ENCODE measurements at regions not wholly inside any gene's neighbourhood (a gene's known extent, or its start where the extent isn't known, plus 50 kb on each side); places are given as distances from the start of the nearest gene placed in this dataset.

GRCh38 chr3:1752205-1752604, 346.5 kb upstream of the CNTN4 start:
- Mint-ChIP-seq H3K27me3 (no peaks in the 10 kb centered on the region), H3K36me3 (no peaks in the 10 kb centered on the region), H3K9me3 (peaks cover 20% of the 10 kb centered on the region), H3K4me1 (ENCODE audit: low read depth in 2 of 2) (no peaks in the 10 kb centered on the region), H3K27ac (no peak overlapping the region), H3K4me3 (no peak overlapping the region)
- ATAC-seq, result no peak
- no peak for DNase-seq (ENCODE audit: low spot score)

- ATAC-seq, result no peak
- Mint-ChIP-seq H3K27me3 (no peaks in the 10 kb centered on the region), H3K4me3 (no peak overlapping the region), H3K36me3 (no peaks in the 10 kb centered on the region), H3K9me3 (peaks cover 11% of the 10 kb centered on the region), H3K27ac (no peak overlapping the region), H3K4me1 (ENCODE audit: low read depth in 2 of 2) (no peaks in the 10 kb centered on the region)
- no peak for DNase-seq (ENCODE audit: low spot score)
These were observed 332.3 kb upstream of the CNTN4 start for GRCh38 chr3:1766384-1766783.

- no peak for DNase-seq (ENCODE audit: low spot score)
- H3K4me1 Mint-ChIP-seq (ENCODE audit: low read depth in 2 of 2), result no peaks in the 10 kb centered on the region
- H3K36me3 Mint-ChIP-seq, result no peaks in the 10 kb centered on the region
- H3K9me3 Mint-ChIP-seq, result peaks cover 22% of the 10 kb centered on the region
- no peak overlapping the region for H3K4me3 Mint-ChIP-seq
- no peak overlapping the region for H3K27ac Mint-ChIP-seq
- no peak for ATAC-seq
- no peaks in the 10 kb centered on the region for H3K27me3 Mint-ChIP-seq
These were observed 325.0 kb upstream of the CNTN4 start for GRCh38 chr3:1773679-1774078.

GRCh38 chr3:1774597-1774996, 324.1 kb upstream of the CNTN4 start:
- Mint-ChIP-seq H3K4me1 (ENCODE audit: low read depth in 2 of 2) (no peaks in the 10 kb centered on the region), H3K27ac (no peak overlapping the region), H3K36me3 (no peaks in the 10 kb centered on the region), H3K27me3 (no peaks in the 10 kb centered on the region), H3K4me3 (no peak overlapping the region), H3K9me3 (peaks cover 23% of the 10 kb centered on the region)
- DNase-seq (ENCODE audit: low spot score) (no peak), ATAC-seq (no peak)

GRCh38 chr3:1775321-1775720, 323.3 kb upstream of the CNTN4 start:
- no peak for ATAC-seq
- H3K27ac Mint-ChIP-seq, result no peak overlapping the region
- H3K9me3 Mint-ChIP-seq, result peaks cover 22% of the 10 kb centered on the region
- H3K4me3 Mint-ChIP-seq, result no peak overlapping the region
- DNase-seq (ENCODE audit: low spot score), result no peak
- no peaks in the 10 kb centered on the region for H3K4me1 Mint-ChIP-seq (ENCODE audit: low read depth in 2 of 2)
- H3K27me3 Mint-ChIP-seq, result no peaks in the 10 kb centered on the region
- no peaks in the 10 kb centered on the region for H3K36me3 Mint-ChIP-seq

- no peaks in the 10 kb centered on the region for H3K36me3 Mint-ChIP-seq
- DNase-seq (ENCODE audit: low spot score), result no peak
- H3K4me1 Mint-ChIP-seq (ENCODE audit: low read depth in 2 of 2), result no peaks in the 10 kb centered on the region
- peaks cover 18% of the 10 kb centered on the region for H3K9me3 Mint-ChIP-seq
- H3K27ac Mint-ChIP-seq, result no peak overlapping the region
- no peaks in the 10 kb centered on the region for H3K27me3 Mint-ChIP-seq
- H3K4me3 Mint-ChIP-seq, result no peak overlapping the region
- no peak for ATAC-seq
These were observed 314.7 kb upstream of the CNTN4 start for GRCh38 chr3:1783995-1784394.

GRCh38 chr3:1787094-1787493, 311.6 kb upstream of the CNTN4 start:
- no peaks in the 10 kb centered on the region for H3K36me3 Mint-ChIP-seq
- ATAC-seq, result no peak

GRCh38 chr3:1792466-1792865, 306.2 kb upstream of the CNTN4 start:
- Mint-ChIP-seq H3K36me3 (no peaks in the 10 kb centered on the region), H3K27me3 (no peaks in the 10 kb centered on the region), H3K27ac (no peak overlapping the region), H3K9me3 (peaks cover 9% of the 10 kb centered on the region), H3K4me1 (ENCODE audit: low read depth in 2 of 2) (no peaks in the 10 kb centered on the region), H3K4me3 (no peak overlapping the region)
- no peak for ATAC-seq
- no peak for DNase-seq (ENCODE audit: low spot score)

More at GRCh38 chr3:1787094-1787493, 311.6 kb upstream of the CNTN4 start:
- Mint-ChIP-seq H3K27me3 (no peaks in the 10 kb centered on the region), H3K9me3 (peaks cover 22% of the 10 kb centered on the region), H3K27ac (no peak overlapping the region), H3K4me3 (no peak overlapping the region), H3K4me1 (ENCODE audit: low read depth in 2 of 2) (no peaks in the 10 kb centered on the region)
- DNase-seq (ENCODE audit: low spot score), result no peak

- H3K36me3 Mint-ChIP-seq, result no peaks in the 10 kb centered on the region
- ATAC-seq, result no peak
- no peak overlapping the region for H3K4me3 Mint-ChIP-seq
- H3K4me1 Mint-ChIP-seq (ENCODE audit: low read depth in 2 of 2), result no peaks in the 10 kb centered on the region
- H3K9me3 Mint-ChIP-seq, result peaks cover under 1% of the 10 kb centered on the region
- no peak for DNase-seq (ENCODE audit: low spot score)
- H3K27me3 Mint-ChIP-seq, result no peaks in the 10 kb centered on the region
- no peak overlapping the region for H3K27ac Mint-ChIP-seq
These were observed 299.8 kb upstream of the CNTN4 start for GRCh38 chr3:1798711-1799405.

- Mint-ChIP-seq H3K27ac (no peak overlapping the region), H3K4me1 (ENCODE audit: low read depth in 2 of 2) (no peaks in the 10 kb centered on the region), H3K4me3 (no peak overlapping the region), H3K27me3 (no peaks in the 10 kb centered on the region), H3K36me3 (peaks cover 6% of the 10 kb centered on the region), H3K9me3 (peaks cover 13% of the 10 kb centered on the region)
- DNase-seq (ENCODE audit: low spot score) (no peak), ATAC-seq (no peak)
These were observed 293.3 kb upstream of the CNTN4 start for GRCh38 chr3:1805331-1805730.

- H3K36me3 Mint-ChIP-seq, result peaks cover 6% of the 10 kb centered on the region
- H3K4me3 Mint-ChIP-seq, result no peak overlapping the region
- no peak for ATAC-seq
- H3K27ac Mint-ChIP-seq, result no peak overlapping the region
- peaks cover 13% of the 10 kb centered on the region for H3K9me3 Mint-ChIP-seq
- no peak for DNase-seq (ENCODE audit: low spot score)
- no peaks in the 10 kb centered on the region for H3K27me3 Mint-ChIP-seq
- H3K4me1 Mint-ChIP-seq (ENCODE audit: low read depth in 2 of 2), result no peaks in the 10 kb centered on the region
These were observed 290.1 kb upstream of the CNTN4 start for GRCh38 chr3:1808590-1808989.

- Mint-ChIP-seq H3K27ac (no peak overlapping the region), H3K4me1 (ENCODE audit: low read depth in 2 of 2) (no peaks in the 10 kb centered on the region), H3K36me3 (no peaks in the 10 kb centered on the region), H3K9me3 (peaks cover 21% of the 10 kb centered on the region), H3K4me3 (no peak overlapping the region), H3K27me3 (no peaks in the 10 kb centered on the region)
- DNase-seq (ENCODE audit: low spot score) (no peak), ATAC-seq (no peak)
These were observed 274.8 kb upstream of the CNTN4 start for GRCh38 chr3:1823867-1824266.

- H3K4me1 Mint-ChIP-seq (ENCODE audit: low read depth in 2 of 2), result no peaks in the 10 kb centered on the region
- H3K27ac Mint-ChIP-seq, result no peak overlapping the region
- H3K36me3 Mint-ChIP-seq, result no peaks in the 10 kb centered on the region
- peaks cover 21% of the 10 kb centered on the region for H3K9me3 Mint-ChIP-seq
- no peak overlapping the region for H3K4me3 Mint-ChIP-seq
- no peaks in the 10 kb centered on the region for H3K27me3 Mint-ChIP-seq
- no peak for DNase-seq (ENCODE audit: low spot score)
- ATAC-seq, result no peak
These were observed 274.3 kb upstream of the CNTN4 start for GRCh38 chr3:1824359-1824758.

- no peak overlapping the region for H3K27ac Mint-ChIP-seq
- no peak for DNase-seq (ENCODE audit: low spot score)
- no peaks in the 10 kb centered on the region for H3K4me1 Mint-ChIP-seq (ENCODE audit: low read depth in 2 of 2)
- H3K36me3 Mint-ChIP-seq, result no peaks in the 10 kb centered on the region
- ATAC-seq, result no peak
- H3K9me3 Mint-ChIP-seq, result peaks cover 13% of the 10 kb centered on the region
- no peaks in the 10 kb centered on the region for H3K27me3 Mint-ChIP-seq
- H3K4me3 Mint-ChIP-seq, result no peak overlapping the region
These were observed 270.1 kb upstream of the CNTN4 start for GRCh38 chr3:1828519-1828918.

- ATAC-seq, result no peak
- H3K9me3 Mint-ChIP-seq, result peaks cover 12% of the 10 kb centered on the region
- no peaks in the 10 kb centered on the region for H3K36me3 Mint-ChIP-seq
- no peaks in the 10 kb centered on the region for H3K4me1 Mint-ChIP-seq (ENCODE audit: low read depth in 2 of 2)
- no peak for DNase-seq (ENCODE audit: low spot score)
- no peaks in the 10 kb centered on the region for H3K27me3 Mint-ChIP-seq
- no peak overlapping the region for H3K4me3 Mint-ChIP-seq
- no peak overlapping the region for H3K27ac Mint-ChIP-seq
These were observed 267.8 kb upstream of the CNTN4 start for GRCh38 chr3:1830851-1831250.

Data from natural killer cell treated with Interleukin-12 subunit alpha and Interleukin-12 subunit beta and Interleukin-15 and Interleukin-18, amount 100 ng/mL, for 72 hours (primary cell).